ENCODE measurements at regions not wholly inside any gene's neighbourhood (a gene's known extent, or its start where the extent isn't known, plus 50 kb on each side); places are given as distances from the start of the nearest gene placed in this dataset.
A peak's percentile ranks its signal among the peaks of the same experiment; 100 is the strongest.
"Not testable (repeated sequence)": the region's sequence is repeated elsewhere in the genome, so short reads cannot be mapped to it uniquely, and the experiment has no call there.

DNA sequence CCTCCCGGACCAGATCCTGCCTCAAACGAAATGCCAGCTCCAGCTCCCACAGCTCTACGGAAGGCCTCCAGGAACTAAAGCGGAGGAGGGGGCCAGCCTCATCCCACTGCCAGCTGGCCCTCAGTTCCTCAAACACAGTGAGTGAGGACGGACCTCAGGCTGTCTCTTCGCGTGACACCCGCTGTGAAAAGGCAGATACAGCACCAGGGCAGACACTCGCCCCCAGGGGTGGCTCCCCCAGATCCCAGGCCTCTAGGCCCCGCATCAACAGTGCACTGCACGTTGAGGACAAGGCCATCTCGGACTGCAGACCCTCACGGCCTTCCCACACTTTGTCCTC lies 149.9 kb upstream of the C1QTNF3 start:
- H3K27me3 ChIP-seq; H3K27ac ChIP-seq; H3K4me1 ChIP-seq; H3K9me3 ChIP-seq; H3K36me3 ChIP-seq; H3K4me3 ChIP-seq; ATAC-seq; intact Hi-C loops (cut with DNase I): not testable (repeated sequence)
- DNase-seq, result peak; percentile 76

DNA sequence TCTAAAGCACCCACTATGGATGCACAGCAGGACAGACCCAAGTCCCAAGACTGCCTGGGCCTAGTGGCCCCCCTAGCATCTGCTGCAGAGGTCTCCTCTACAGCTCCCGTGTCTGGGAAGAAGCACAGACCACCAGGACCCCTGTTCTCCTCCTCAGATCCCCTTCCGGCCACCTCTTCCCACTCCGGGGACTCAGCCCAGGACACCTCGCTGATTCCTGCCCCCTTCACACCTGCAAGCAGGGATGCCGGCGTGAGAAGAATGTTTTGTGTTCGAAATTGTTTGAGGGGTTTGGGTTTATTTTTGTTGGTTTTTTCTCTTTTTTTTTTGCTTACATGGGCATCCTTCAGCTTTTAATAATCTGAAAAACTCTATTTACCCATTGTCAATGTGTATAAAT lies 150.3 kb upstream of the C1QTNF3 start:
- H3K9me3 ChIP-seq; H3K27ac ChIP-seq; H3K27me3 ChIP-seq; intact Hi-C loops (cut with DNase I); H3K36me3 ChIP-seq; ATAC-seq; H3K4me3 ChIP-seq; H3K4me1 ChIP-seq: not testable (repeated sequence)
- DNase-seq, result peak; percentile 68

DNA sequence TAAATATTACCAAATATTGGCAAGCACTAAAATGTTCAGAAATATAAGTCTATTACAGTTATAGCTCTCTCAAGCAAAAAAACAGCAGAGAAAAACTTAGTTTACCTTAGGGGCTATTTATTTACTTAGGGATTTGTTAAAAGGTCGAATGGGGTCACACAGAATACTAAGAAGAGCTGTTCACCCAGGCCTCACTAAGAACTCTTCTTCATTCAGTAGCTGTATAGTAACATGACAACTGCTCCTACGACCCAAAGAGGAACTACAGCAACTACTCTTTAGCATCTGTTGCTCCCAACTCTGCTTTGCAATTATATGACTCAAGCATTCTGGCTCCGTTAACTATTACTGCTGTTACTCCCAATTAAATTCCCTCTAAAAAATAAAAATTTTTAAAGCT lies 150.8 kb upstream of the C1QTNF3 start:
- H3K9me3 ChIP-seq; ATAC-seq; DNase-seq; H3K4me3 ChIP-seq; H3K4me1 ChIP-seq; H3K27me3 ChIP-seq; intact Hi-C loops (cut with DNase I); H3K36me3 ChIP-seq; H3K27ac ChIP-seq: not testable (repeated sequence)

DNA sequence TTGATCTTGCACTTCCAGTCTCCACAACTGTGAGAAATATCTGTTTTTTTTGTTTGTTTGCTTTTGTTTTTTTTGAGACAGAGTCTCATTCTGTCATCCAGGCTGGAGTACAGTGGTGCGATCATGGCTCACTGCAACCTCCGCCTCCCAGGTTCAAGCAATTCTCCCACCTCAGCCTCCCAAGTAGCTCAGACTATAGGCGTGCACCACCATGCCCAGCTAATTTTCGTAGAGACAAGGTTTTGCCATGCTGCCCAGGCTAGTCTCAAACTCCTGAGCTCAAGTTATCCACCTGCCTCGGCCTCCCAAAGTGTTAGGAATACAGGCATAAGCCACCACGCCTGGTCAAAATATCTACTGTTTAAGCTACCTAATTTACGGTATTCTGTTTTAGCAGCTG lies 153.1 kb upstream of the C1QTNF3 start:
- DNase-seq; H3K4me3 ChIP-seq; H3K9me3 ChIP-seq; H3K4me1 ChIP-seq; ATAC-seq; H3K27me3 ChIP-seq; intact Hi-C loops (cut with DNase I); H3K36me3 ChIP-seq; H3K27ac ChIP-seq: not testable (repeated sequence)

DNA sequence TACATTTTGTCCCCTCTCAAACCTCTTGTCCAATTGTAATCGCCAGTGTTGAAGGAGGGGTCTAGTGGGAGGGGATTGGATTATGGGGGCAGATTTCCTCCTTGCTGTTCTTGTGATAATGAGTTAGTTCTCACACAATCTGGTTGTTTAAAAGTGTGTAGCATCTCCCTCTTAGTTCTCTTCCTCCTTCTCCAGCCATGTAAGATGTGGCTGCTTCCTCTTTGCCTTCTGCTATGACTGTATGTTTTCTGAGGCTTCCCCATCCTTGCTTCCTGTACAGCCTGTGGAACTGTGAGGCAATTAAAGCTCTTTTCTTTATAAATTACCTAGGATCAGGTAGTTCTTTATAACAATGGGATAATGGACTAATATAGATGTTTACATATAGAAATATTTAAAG lies 162.3 kb upstream of the C1QTNF3 start:
- intact Hi-C loops (cut with DNase I); H3K4me3 ChIP-seq; H3K27me3 ChIP-seq; ATAC-seq; H3K4me1 ChIP-seq; H3K9me3 ChIP-seq; H3K36me3 ChIP-seq; DNase-seq; H3K27ac ChIP-seq: not testable (repeated sequence)

DNA sequence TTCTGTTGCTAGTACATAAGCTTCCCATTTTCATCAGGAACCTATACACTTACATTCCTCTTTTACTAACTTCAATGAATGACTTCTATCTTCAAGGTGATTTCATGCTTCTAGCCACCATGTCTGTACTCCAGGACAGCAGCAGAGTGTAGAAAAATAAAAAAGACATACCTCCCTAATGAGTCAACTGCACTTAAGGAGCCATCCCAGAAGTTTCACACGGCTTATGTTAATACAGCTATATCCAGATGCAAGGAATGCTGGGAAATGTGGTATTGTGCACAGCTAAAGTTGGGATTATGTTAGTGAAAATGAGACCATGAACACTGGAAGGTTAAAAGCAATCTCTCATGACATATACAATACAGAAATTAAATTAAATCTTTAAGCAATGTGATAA lies 174.4 kb upstream of the C1QTNF3 start:
- H3K36me3 ChIP-seq; H3K4me3 ChIP-seq; DNase-seq; H3K4me1 ChIP-seq; H3K27me3 ChIP-seq; ATAC-seq; H3K27ac ChIP-seq; intact Hi-C loops (cut with DNase I); H3K9me3 ChIP-seq: not testable (repeated sequence)

DNA sequence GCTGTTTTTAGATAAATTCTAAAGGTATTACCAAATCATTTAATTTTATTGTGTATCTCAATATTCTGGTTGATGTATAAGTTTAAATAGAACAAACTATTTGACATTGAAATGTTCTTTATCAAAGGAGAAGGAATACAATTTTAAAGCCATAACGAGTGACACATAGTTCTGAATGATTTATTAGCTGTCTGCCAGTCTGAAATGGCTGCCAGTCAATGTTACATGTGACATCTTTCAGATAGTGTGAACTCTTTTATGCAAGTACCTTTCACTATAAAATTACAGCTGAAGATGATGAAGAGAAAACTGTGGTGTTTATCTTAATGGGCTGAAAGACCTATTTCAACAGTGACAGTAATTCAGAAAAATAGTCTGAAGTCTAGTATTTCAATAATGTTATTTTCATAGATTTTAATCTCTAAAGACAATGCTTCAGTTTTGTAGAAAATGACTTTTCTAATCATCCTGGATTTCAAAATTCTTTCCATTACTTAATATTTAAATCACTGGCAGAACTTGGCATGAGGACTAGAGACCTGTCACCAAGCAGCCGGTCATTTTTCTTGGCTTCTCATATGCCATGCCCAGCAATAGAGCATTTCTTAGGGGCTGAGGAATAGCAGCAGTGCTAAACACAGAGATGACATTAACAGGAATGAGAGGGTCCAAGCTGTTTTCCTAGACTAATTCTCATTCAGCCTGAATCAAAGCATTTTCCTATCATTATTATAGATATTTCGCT lies 178.5 kb upstream of the C1QTNF3 start:
- ATAC-seq; intact Hi-C loops (cut with DNase I); H3K27ac ChIP-seq; H3K36me3 ChIP-seq; H3K4me3 ChIP-seq; H3K9me3 ChIP-seq; DNase-seq; H3K27me3 ChIP-seq; H3K4me1 ChIP-seq: not testable (repeated sequence)

DNA sequence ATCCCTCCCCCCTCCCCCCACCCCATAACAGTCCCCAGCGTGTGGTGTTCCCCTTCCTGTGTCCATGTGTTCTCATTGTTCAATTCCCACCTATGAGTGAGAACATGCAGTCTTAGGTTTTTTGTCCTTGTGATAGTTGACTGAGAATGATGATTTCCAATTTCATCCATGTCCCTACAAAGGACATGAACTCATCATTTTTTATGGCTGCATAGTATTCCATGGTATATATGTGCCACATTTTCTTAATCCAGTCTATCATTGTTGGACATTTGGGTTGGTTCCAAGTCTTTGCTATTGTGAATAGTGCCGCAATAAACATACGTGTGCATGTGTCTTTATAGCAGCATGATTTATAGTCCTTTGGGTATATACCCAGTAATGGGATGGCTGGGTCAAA lies 180.1 kb upstream of the C1QTNF3 start:
- H3K4me1 ChIP-seq; H3K27me3 ChIP-seq; H3K9me3 ChIP-seq; DNase-seq; intact Hi-C loops (cut with DNase I); H3K36me3 ChIP-seq; ATAC-seq; H3K4me3 ChIP-seq; H3K27ac ChIP-seq: not testable (repeated sequence)

DNA sequence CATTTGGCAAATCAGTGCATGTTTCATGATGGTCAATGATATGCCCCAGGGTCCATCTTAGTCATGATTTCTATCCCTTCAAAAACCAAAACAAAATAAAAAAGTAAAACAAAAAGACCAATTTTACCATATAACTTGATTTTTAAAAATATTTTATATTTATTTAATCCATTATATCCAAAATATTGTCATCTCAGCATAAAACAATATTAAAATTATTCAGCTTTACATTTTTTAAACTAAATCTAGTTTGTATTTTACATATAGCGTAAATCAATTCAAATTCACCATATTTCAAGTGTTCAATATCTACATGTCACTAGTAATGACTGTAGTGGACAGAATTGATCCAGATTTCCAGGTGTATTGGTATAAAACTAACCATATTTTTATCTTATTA lies 187.4 kb upstream of the C1QTNF3 start:
- H3K4me3 ChIP-seq; H3K9me3 ChIP-seq; H3K27me3 ChIP-seq; DNase-seq; H3K27ac ChIP-seq; ATAC-seq; intact Hi-C loops (cut with DNase I); H3K36me3 ChIP-seq; H3K4me1 ChIP-seq: not testable (repeated sequence)

DNA sequence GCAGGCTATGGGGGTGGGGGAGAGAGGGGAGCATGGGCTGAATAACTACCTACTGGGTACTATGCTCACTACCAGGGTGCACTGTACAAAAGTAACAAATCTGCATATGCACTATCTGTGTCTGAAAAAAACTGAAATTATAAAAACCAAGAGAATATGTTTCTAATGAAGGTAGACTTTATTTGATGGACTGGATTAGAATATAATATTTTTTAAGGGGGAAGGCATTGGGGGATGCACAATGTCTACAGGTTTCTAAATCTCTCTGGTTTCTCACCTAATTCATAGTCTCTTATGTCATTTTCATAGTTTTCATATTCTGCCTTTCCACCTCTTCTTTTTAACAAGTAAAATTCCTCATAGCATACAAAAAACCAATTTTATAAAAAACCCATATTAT lies 200.8 kb upstream of the C1QTNF3 start:
- H3K9me3 ChIP-seq; intact Hi-C loops (cut with DNase I); H3K4me1 ChIP-seq; ATAC-seq; H3K27me3 ChIP-seq; H3K36me3 ChIP-seq; DNase-seq: not testable (repeated sequence)
- peak overlapping the region; percentile 48 for H3K4me3 ChIP-seq
- peak overlapping the region; percentile 82 for H3K27ac ChIP-seq

DNA sequence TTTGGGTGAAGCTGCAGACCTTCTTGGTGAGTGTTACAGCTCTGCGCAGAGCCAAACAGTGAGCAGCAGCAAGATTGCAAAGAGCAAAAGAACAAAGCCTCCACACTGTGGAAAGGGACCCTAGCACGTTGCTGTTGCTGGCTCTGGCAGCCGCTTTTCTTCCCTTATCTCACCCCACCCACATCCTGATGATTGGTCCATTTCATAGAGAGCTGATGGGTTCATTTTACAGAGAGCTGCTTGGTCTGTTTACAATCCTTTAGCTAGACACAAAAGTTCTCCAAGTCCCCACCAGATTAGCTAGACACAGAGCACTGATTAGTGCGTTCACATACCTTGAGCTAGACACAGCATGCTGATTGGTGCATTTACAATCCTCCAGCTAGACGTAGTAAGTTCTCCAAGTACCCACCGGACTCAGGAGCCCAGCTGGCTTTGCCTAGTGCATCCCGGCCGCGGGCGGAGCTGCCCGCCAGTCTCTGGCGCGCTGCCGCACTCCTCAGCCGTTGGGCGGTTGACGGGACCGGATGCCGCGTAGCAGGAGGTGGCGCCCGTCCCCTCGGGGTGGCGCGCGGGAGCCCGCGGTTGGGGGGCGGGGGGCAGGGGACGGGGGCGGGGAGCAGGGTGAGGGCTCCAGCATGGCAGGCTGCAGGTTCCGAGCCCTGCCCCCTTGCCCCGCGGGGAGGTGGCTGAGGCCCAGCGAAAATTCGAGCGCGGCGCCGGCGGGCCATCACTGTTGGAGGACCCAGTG lies 201.4 kb upstream of the C1QTNF3 start:
- intact Hi-C loops (cut with DNase I); H3K27me3 ChIP-seq; H3K9me3 ChIP-seq; H3K4me1 ChIP-seq; H3K36me3 ChIP-seq: not testable (repeated sequence)
- DNase-seq (peak; percentile 91), ATAC-seq (peak; percentile 89)
- H3K27ac ChIP-seq, result peak overlapping the region; percentile 82
- peak overlapping the region; percentile 48 for H3K4me3 ChIP-seq

DNA sequence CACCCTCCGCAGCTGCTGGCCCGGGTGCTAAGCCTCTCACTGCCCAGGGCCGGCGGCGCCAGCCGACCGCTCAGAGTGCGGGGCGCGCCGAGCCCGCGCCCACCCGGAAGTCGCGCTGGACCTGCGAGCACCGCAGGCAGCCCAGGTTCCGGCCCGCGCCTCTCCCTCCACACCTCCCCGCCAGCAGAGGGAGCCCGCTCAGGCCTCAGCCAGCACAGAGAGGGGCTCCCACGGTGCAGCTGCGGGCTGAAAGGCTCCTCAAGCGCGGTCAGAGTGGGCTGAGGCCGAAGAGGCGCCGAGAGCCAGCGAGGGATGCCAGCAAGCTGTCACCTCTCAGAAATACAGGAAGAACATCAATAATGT lies 202.0 kb upstream of the C1QTNF3 start:
- peak overlapping the region; percentile 48 for H3K4me3 ChIP-seq
- H3K27ac ChIP-seq, result peak overlapping the region; percentile 82
- H3K4me1 ChIP-seq; intact Hi-C loops (cut with DNase I); H3K36me3 ChIP-seq; H3K9me3 ChIP-seq; H3K27me3 ChIP-seq; DNase-seq: not testable (repeated sequence)
- ATAC-seq, result peak; percentile 94

DNA sequence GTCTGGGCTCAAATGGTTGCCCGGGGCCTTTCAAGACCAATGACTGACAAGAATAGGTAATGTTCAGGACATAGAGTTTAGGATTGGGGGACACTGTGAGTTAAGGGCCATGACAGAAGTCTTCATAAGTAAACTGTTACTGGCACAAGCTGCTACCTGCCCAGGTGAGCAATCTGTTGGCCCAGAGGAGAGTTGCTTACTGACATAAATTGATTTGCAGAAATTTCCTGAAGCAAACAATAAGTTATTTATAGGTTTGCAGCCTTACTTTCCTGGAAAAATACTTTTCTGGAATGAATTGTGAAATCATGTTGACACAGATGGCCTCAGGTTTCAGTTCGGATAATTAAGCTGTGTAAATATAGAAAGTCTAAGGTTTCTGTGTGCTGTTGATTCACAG lies 202.8 kb upstream of the C1QTNF3 start:
- H3K4me3 ChIP-seq; H3K27me3 ChIP-seq; H3K36me3 ChIP-seq; ATAC-seq; H3K9me3 ChIP-seq; H3K4me1 ChIP-seq; intact Hi-C loops (cut with DNase I); DNase-seq: not testable (repeated sequence)
- H3K27ac ChIP-seq, result peak overlapping the region; percentile 36

DNA sequence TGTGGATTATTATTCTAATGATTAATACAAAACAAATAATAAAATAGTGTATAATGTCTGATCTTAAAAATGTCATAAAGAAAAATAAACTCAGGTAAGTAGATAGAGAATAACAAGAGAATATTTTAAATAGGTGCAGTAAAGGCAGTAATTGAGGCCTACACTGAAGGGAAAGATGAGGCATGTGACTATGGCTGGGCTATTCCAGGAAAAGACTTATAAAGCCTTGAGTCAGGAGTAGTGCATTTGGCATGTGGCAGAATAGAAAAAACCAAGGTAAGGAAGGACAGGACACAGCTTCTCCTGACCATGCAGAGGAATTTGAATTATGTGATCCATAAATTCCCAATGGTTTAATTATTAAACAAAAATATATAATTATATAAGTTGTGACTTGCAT lies 215.6 kb upstream of the C1QTNF3 start:
- H3K4me1 ChIP-seq; H3K27me3 ChIP-seq; ATAC-seq; intact Hi-C loops (cut with DNase I); DNase-seq; H3K4me3 ChIP-seq; H3K27ac ChIP-seq; H3K9me3 ChIP-seq; H3K36me3 ChIP-seq: not testable (repeated sequence)

DNA sequence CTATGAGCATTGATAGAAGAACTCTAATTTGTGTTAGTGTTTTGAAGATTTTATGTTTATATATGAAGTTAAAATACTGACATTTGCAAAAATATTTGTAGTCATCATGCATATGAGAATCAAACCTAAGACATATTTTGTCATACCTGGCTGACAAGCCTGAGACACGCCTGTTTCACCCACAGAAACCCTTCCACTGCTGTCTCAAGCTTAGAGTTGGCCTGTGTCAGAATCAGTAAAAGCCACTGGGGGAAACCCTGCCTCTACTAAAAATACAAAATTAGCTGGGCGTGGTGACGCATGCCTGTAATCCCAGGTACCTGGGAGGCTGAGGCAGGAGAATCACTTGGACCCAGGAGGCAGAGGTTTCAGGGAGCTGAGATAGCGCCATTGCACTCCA lies 218.0 kb upstream of the C1QTNF3 start:
- H3K4me3 ChIP-seq; H3K36me3 ChIP-seq; H3K4me1 ChIP-seq; ATAC-seq; DNase-seq; H3K27me3 ChIP-seq; H3K27ac ChIP-seq; H3K9me3 ChIP-seq; intact Hi-C loops (cut with DNase I): not testable (repeated sequence)
